Aorta (tissue), 5 donors: ENCODE measurements at regions not wholly inside any gene's neighbourhood (a gene's known extent, or its start where the extent isn't known, plus 50 kb on each side); places are given as distances from the start of the nearest gene placed in this dataset.

Source experiments
- ATAC-seq: fragments of 200-7000 bp; cut with Tn5 transposase; one replicate; pipeline ENCODE4 v1.9.1; 2022; ENCODE audit warnings: moderate library complexity; ENCODE audit not compliant: low FRiP score
- DNase-seq, 2 donors: peaks; one replicate each; pipeline ENCODE4 v3.0.0-alpha.2; 2020
- H3K27ac ChIP-seq, 2 donors: one replicate each; pipeline ENCODE4 v1.5.1; 2013; ENCODE audit warnings: low read length in 2 of 2, mild to moderate bottlenecking in 2 of 2, moderate library complexity in 2 of 2, control low read depth in 1 of 2, inconsistent platforms in 1 of 2, low read depth in 1 of 2
- H3K27me3 ChIP-seq, 2 donors: one replicate each; pipeline ENCODE4 v1.6.1; 2013; ENCODE audit warnings: control low read depth in 1 of 2, low read length in 1 of 2, mild to moderate bottlenecking in 1 of 2, moderate library complexity in 1 of 2; ENCODE audit not compliant: insufficient read depth in 2 of 2, control insufficient read depth in 1 of 2
- H3K36me3 ChIP-seq, 2 donors: one replicate each; pipeline ENCODE4 v1.6.1; 2013; ENCODE audit warnings: control low read depth in 1 of 2, low read length in 1 of 2, mild to moderate bottlenecking in 1 of 2; ENCODE audit not compliant: insufficient read depth in 2 of 2, control insufficient read depth in 1 of 2
- H3K4me1 ChIP-seq, 2 donors: one replicate each; pipeline ENCODE4 v1.6.1; 2013; ENCODE audit warnings: low read length in 2 of 2, control low read depth in 1 of 2, mild to moderate bottlenecking in 1 of 2, moderate library complexity in 1 of 2; ENCODE audit not compliant: insufficient read depth in 2 of 2, control insufficient read depth in 1 of 2
- H3K4me3 ChIP-seq, 2 donors: one replicate each; pipeline ENCODE4 v1.5.1; 2013; ENCODE audit warnings: low read length in 2 of 2, control low read depth in 1 of 2, mild to moderate bottlenecking in 1 of 2
- H3K9me3 ChIP-seq: one replicate; pipeline ENCODE4 v1.6.1; 2013; ENCODE audit warnings: mild to moderate bottlenecking, low read length; ENCODE audit not compliant: control insufficient read depth
- WGBS, 2 donors: extraction: QIAGEN DNeasy Blood & Tissue Kit; methylation state at CpG; one replicate each; pipeline ENCODE4 v1.1.7; 2013; 5-methylcytosine and 5-hydroxymethylcytosine counted together
- intact Hi-C, 2 donors: fragments of 100-400 bp; cut with DNase I; formaldehyde crosslinking; loops; one replicate each; pipeline versions ENCODE4 v1.14.2 to v1.15.0; 2022
- donor health status: healthy with polysubstance abuse.
- donor health status: Bipolar disorder and iron deficiency.
- donor health status: DM: no; HTN: no; CAD: no.
- donor health status: DM: no; HTN: no; CAD: no.
- donor health status: DM: yes; HTN: yes; CAD: no.

- no peaks in the 10 kb centered on the region for H3K36me3 ChIP-seq
- H3K27me3 ChIP-seq = no peaks in the 10 kb centered on the region
- intact Hi-C loops = no loop called here
- ATAC-seq (no peak), DNase-seq (no peak)
- WGBS, 2 donors = 93 to 96% methylated on average over 1 of the region's 1 CpG
- H3K4me1 ChIP-seq = no peaks in the 10 kb centered on the region
- H3K9me3 ChIP-seq = no peaks in the 10 kb centered on the region
- H3K27ac ChIP-seq = no peak overlapping the region
- no peak overlapping the region for H3K4me3 ChIP-seq
These were observed 78.5 kb upstream of the IGFBP3 start for GRCh38 chr7:45999541-45999940.

GRCh38 chr7:45998506-45998905 lies 77.4 kb upstream of the IGFBP3 start:
- DNase-seq = no peak
- Histone ChIP-seq H3K27ac (no peak overlapping the region), H3K27me3 (no peaks in the 10 kb centered on the region), H3K4me1 (no peaks in the 10 kb centered on the region), H3K36me3 (no peaks in the 10 kb centered on the region), H3K4me3 (no peak overlapping the region), H3K9me3 (no peaks in the 10 kb centered on the region)
- intact Hi-C loops = no loop called here
- WGBS, 2 donors = 76 to 87% methylated on average over 1 of the region's 1 CpG
- ATAC-seq = no peak

DNA sequence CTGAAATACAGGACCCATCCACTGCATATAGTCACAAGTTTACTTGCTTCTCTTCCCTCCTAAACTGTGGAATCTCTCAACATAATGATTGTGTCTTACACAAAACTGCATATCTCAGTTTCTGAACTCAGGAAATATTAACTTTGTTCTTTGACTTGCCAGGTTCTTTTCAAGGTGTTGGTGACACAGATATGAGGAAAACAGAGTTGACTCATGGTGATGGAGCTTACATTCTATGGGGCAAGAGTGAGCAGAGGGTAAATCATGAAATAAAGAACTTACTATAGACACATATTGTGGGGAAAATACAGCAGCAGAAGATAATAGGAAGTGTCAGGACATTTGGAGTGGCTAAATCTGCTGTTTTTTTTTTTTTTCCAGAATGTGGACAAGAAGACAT lies 72.5 kb upstream of the IGFBP3 start:
- no peaks in the 10 kb centered on the region for H3K9me3 ChIP-seq
- H3K27ac ChIP-seq = no peak overlapping the region
- no peaks in the 10 kb centered on the region for H3K36me3 ChIP-seq
- no peaks in the 10 kb centered on the region for H3K4me1 ChIP-seq
- no peaks in the 10 kb centered on the region for H3K27me3 ChIP-seq
- intact Hi-C loops = no loop called here
- H3K4me3 ChIP-seq = no peak overlapping the region
- DNase-seq (no peak), ATAC-seq (no peak)

DNA sequence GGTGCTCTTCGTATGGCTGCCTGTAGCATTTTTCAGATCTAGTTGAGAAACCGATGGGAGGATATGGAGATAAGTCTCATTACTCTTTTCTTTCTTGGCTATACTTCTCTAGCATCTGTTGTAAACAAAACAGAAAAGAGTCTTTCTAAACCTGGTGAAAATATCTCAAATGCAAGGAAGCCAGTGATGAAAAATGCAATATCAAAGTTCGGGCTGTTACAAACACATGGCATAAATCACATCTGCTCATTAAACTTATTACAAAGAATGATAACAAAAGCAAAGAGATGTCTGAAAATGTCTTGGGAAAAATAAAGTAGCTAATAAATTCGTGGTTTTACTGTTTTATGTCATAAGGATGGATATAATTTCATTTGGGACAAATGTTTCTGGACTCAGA lies 71.8 kb upstream of the IGFBP3 start:
- DNase-seq (no peak), ATAC-seq (no peak)
- H3K9me3 ChIP-seq = no peaks in the 10 kb centered on the region
- H3K36me3 ChIP-seq = no peaks in the 10 kb centered on the region
- H3K4me1 ChIP-seq = no peaks in the 10 kb centered on the region
- intact Hi-C loops = no loop called here
- H3K4me3 ChIP-seq = no peak overlapping the region
- H3K27ac ChIP-seq = no peak overlapping the region
- 73 to 80% methylated on average over 4 of the region's 4 CpGs for WGBS, 2 donors
- no peaks in the 10 kb centered on the region for H3K27me3 ChIP-seq

GRCh38 chr7:45990276-45990675 lies 69.2 kb upstream of the IGFBP3 start:
- Histone ChIP-seq H3K27me3 (no peaks in the 10 kb centered on the region), H3K36me3 (no peaks in the 10 kb centered on the region), H3K27ac (no peak overlapping the region), H3K4me3 (no peak overlapping the region), H3K4me1 (no peaks in the 10 kb centered on the region), H3K9me3 (no peaks in the 10 kb centered on the region)
- ATAC-seq (no peak), DNase-seq (no peak)
- intact Hi-C loops = no loop called here
- 87 to 90% methylated on average over 3 of the region's 3 CpGs for WGBS, 2 donors

GRCh38 chr7:45988405-45989057 lies 67.5 kb upstream of the IGFBP3 start:
- ATAC-seq (no peak), DNase-seq (no peak)
- Histone ChIP-seq H3K36me3 (no peaks in the 10 kb centered on the region), H3K9me3 (no peaks in the 10 kb centered on the region), H3K27ac (no peak overlapping the region), H3K4me3 (no peak overlapping the region), H3K4me1 (peaks cover 0 to 3% of the 10 kb centered on the region in 2 donors), H3K27me3 (no peaks in the 10 kb centered on the region)
- intact Hi-C loops = no loop called here
- WGBS, 2 donors = 91 to 92% methylated on average over 9 of the region's 9 CpGs

- ATAC-seq (peak; percentile 19), DNase-seq (no peak)
- Histone ChIP-seq H3K4me3 (no peak overlapping the region), H3K9me3 (no peaks in the 10 kb centered on the region), H3K27ac (no peak overlapping the region), H3K36me3 (no peaks in the 10 kb centered on the region), H3K27me3 (no peaks in the 10 kb centered on the region), H3K4me1 (peaks cover 0 to 5% of the 10 kb centered on the region in 2 donors)
- intact Hi-C loops = no loop called here
- WGBS, 2 donors = 37% methylated on average over 14 of the region's 14 CpGs
These were observed 66.6 kb upstream of the IGFBP3 start for GRCh38 chr7:45987521-45988290.

GRCh38 chr7:45986355-45987298 lies 65.6 kb upstream of the IGFBP3 start:
- Histone ChIP-seq H3K4me1 (peaks cover 0 to 5% of the 10 kb centered on the region in 2 donors), H3K27me3 (no peaks in the 10 kb centered on the region), H3K9me3 (no peaks in the 10 kb centered on the region), H3K4me3 (no peak overlapping the region), H3K36me3 (no peaks in the 10 kb centered on the region), H3K27ac (no peak overlapping the region)
- ATAC-seq (no peak), DNase-seq (no peak)
- intact Hi-C loops = no loop called here
- WGBS, 2 donors = 97% methylated on average over 17 of the region's 17 CpGs
